Right lung (tissue), 2 donors: ENCODE measurements at regions not wholly inside any gene's neighbourhood (a gene's known extent, or its start where the extent isn't known, plus 50 kb on each side); places are given as distances from the start of the nearest gene placed in this dataset.
A peak's percentile ranks its signal among the peaks of the same experiment; 100 is the strongest.
"Not testable (repeated sequence)": the region's sequence is repeated elsewhere in the genome, so short reads cannot be mapped to it uniquely, and the experiment has no call there.

ENCODE experiments used
- DNase-seq, 2 donors: peaks; one replicate each; pipeline ENCODE4 v3.0.0-alpha.2; 2013

GRCh38 chr11:90558328-90558865 is 335.5 kb upstream of the CHORDC1 start:
- no peak for DNase-seq

GRCh38 chr11:90556606-90557005 is 333.8 kb upstream of the CHORDC1 start:
- DNase-seq = peak; percentile 6 to 10

GRCh38 chr11:90556026-90556425 is 333.2 kb upstream of the CHORDC1 start:
- no peak for DNase-seq

GRCh38 chr11:90555477-90555876 is 332.6 kb upstream of the CHORDC1 start:
- DNase-seq = no peak

GRCh38 chr11:90542092-90542491 is 319.2 kb upstream of the CHORDC1 start:
- no peak for DNase-seq

- DNase-seq = no peak
These were observed 313.5 kb upstream of the CHORDC1 start for GRCh38 chr11:90536301-90536700.

- DNase-seq = no peak
These were observed 309.3 kb upstream of the CHORDC1 start for GRCh38 chr11:90532125-90532524.

- no peak for DNase-seq
These were observed 308.2 kb upstream of the CHORDC1 start for GRCh38 chr11:90531001-90531400.

GRCh38 chr11:90525962-90526361 is 303.1 kb upstream of the CHORDC1 start:
- no peak for DNase-seq

- no peak for DNase-seq
These were observed 290.0 kb upstream of the CHORDC1 start for GRCh38 chr11:90512846-90513245.

- no peak for DNase-seq
These were observed 288.0 kb upstream of the CHORDC1 start for GRCh38 chr11:90510839-90511238.

GRCh38 chr11:90500922-90501568 is 278.2 kb upstream of the CHORDC1 start:
- no peak for DNase-seq

GRCh38 chr11:90496722-90497121 is 273.9 kb upstream of the CHORDC1 start:
- no peak for DNase-seq

- no peak for DNase-seq
These were observed 270.5 kb upstream of the CHORDC1 start for GRCh38 chr11:90493379-90493778.

GRCh38 chr11:90491466-90491865 is 268.6 kb upstream of the CHORDC1 start:
- DNase-seq = no peak

GRCh38 chr11:90476442-90477007 is 253.7 kb upstream of the CHORDC1 start:
- DNase-seq = peak; percentile 2 to 7

GRCh38 chr11:90468923-90469322 is 246.1 kb upstream of the CHORDC1 start:
- DNase-seq = no peak

- DNase-seq = no peak
These were observed 242.7 kb upstream of the CHORDC1 start for GRCh38 chr11:90465553-90465952.

- not testable (repeated sequence) for DNase-seq
These were observed 232.6 kb upstream of the CHORDC1 start for GRCh38 chr11:90455347-90455920.

- DNase-seq = no peak
These were observed 230.7 kb upstream of the CHORDC1 start for GRCh38 chr11:90453525-90453924.

- DNase-seq = no peak
These were observed 226.8 kb upstream of the CHORDC1 start for GRCh38 chr11:90449606-90450005.

GRCh38 chr11:90448256-90448655 is 225.4 kb upstream of the CHORDC1 start:
- no peak for DNase-seq

GRCh38 chr11:90447618-90448017 is 224.8 kb upstream of the CHORDC1 start:
- no peak for DNase-seq
